CD4-positive, alpha-beta T cell treated with Interleukin-21 for 1 hour (primary cell): ENCODE measurements at regions not wholly inside any gene's neighbourhood (a gene's known extent, or its start where the extent isn't known, plus 50 kb on each side); places are given as distances from the start of the nearest gene placed in this dataset.
"Not testable (repeated sequence)": the region's sequence is repeated elsewhere in the genome, so short reads cannot be mapped to it uniquely, and the experiment has no call there.

ENCODE experiments used
- DNase-seq: peaks from one replicate; pipeline ENCODE4 v3.0.0-alpha.2; 2020

- no peak for DNase-seq
Measured at GRCh38 chr12:56872366-56872765, 61.8 kb downstream of the SDR9C7 start.

- DNase-seq = no peak
Measured at GRCh38 chr12:56867216-56867615, 67.0 kb downstream of the SDR9C7 start.

DNA sequence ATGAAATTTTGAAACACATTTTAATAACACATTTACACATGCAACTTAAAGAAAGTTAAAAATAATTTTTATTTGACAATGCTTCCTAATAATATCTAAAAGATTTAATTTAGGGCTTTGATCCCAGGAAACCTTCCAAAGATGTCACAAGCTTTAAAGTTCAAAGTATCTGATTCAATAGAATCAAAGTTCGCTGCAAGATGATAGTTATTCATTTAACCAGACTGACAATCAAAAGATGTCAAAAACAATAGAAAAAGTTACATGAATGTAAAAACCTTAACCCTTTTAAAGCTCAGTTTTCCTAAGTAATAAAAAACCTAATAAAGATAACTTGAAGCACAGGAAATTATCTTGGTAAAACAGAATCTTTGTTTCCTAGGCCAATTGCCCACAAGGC, 67.7 kb downstream of the SDR9C7 start:
- DNase-seq = no peak

DNA sequence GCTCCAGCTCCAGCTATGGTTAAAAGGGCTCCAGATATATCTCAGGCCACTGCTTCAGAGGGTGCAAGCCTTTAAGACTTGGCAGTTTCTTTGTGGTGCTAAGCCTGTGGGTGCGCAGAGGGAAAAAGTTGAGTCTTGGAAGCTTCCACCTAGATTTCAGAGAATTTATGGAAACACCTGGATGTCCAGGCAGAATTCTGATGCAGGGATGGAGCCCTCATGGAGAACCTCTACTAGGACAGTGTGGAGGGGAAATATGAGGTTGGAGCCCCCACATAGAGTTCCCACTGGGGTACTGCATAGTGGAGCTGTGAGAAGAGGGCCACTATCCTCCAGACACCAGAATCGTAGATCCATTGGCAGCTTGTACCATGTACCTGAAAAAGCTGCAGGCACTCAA, 69.9 kb downstream of the SDR9C7 start:
- DNase-seq = no peak

DNA sequence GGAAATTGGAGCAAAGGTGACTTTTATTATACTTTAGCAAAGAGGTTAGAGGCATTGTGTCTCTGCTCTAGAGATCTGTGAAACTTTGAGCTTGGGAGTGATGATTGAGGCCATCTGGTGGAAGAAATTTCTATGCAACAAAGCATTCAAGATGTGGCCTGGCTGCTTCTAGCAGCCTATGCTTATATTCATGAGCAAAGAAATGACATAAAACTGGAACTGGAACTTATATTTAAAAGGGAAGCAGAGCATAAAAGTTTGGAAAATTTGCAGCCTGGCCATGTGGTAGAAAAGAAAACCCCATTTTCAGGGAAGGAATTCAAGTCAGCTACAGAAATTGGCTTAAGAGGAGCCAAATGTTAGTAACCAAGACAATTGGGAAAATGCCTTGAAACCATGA, 70.4 kb downstream of the SDR9C7 start:
- DNase-seq = no peak

GRCh38 chr12:56862264-56862663, 71.9 kb downstream of the SDR9C7 start:
- no peak for DNase-seq

- DNase-seq = not testable (repeated sequence)
Measured at GRCh38 chr12:56853392-56853978, 80.7 kb downstream of the SDR9C7 start.

- DNase-seq = no peak
Measured at GRCh38 chr12:56851462-56851861, 82.7 kb downstream of the SDR9C7 start.

GRCh38 chr12:56840922-56841321, 77.8 kb downstream of the HSD17B6 start:
- DNase-seq = no peak

- DNase-seq = peak; percentile 23
Measured at GRCh38 chr12:56839915-56840325, 76.8 kb downstream of the HSD17B6 start.

GRCh38 chr12:56839489-56839848, 76.3 kb downstream of the HSD17B6 start:
- DNase-seq = no peak

DNA sequence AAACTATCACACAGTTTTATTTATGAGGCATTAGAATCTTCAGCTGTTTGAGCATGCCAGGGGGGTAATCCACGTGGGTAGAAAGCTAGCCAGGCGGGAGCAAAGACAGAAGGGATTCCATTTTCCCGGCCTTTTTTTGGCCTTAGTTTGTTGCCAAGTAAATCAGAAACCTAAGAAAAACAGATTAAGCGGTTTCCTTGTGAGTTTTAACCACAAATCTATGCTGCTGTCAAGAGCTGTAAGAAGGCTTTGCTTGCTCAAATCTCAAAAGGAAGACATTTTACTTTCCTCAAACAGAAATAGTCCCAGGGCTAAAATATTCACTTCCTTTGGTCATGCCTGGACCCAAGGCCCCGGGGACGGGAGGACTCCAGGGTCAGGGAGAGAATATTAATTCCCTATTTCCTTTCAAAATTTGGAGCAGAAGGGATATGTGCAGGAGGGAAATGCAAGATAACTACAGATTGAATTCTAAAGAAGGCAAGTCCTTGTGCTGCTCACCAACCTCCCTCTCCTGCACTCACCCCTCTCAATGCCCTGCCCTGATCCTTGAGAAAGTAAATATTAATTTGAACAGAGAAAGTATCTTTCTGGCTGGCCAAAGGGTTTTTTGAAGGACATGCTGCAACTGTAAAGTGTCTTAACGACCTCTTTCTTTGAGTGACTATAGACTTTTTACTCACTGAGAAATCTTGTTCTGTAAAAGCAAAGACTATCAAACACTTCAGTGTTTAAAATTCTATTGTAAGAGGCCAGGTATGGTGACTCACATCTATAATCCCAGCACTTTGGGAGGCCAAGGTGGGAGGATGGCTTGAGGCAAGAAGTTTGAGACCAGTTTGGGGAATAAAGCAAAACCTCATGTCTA, 75.7 kb downstream of the HSD17B6 start:
- no peak for DNase-seq
